H1 (cell line): ENCODE measurements at regions not wholly inside any gene's neighbourhood (a gene's known extent, or its start where the extent isn't known, plus 50 kb on each side); places are given as distances from the start of the nearest gene placed in this dataset.

ENCODE experiments used
- BRCA1 ChIP-seq: IDR thresholded peaks from 2 replicates; pipeline ENCODE4 v1.6.1; 2012; ENCODE audit warnings: low read depth, low read length, improper control_type of control experiment
- CEBPB ChIP-seq: IDR thresholded peaks from 2 replicates; pipeline ENCODE4 v1.6.1; 2012; ENCODE audit warnings: low read depth, low read length
- FOSL1 ChIP-seq: IDR thresholded peaks from 2 replicates; pipeline ENCODE4 v1.6.1; 2011; ENCODE audit warnings: mild to moderate bottlenecking, low read depth, low read length, moderate library complexity; ENCODE audit not compliant: insufficient read depth
- SAP30 ChIP-seq: fragments of 300-600 bp; sonication (generic); IDR thresholded peaks from 2 replicates; pipeline ENCODE4 v1.7.1; 2012; ENCODE audit warnings: low read length, moderate library complexity, mild to moderate bottlenecking, inconsistent platforms; ENCODE audit not compliant: insufficient read depth, insufficient replicate concordance
- SP2 ChIP-seq: IDR thresholded peaks from 2 replicates; pipeline ENCODE4 v1.6.1; 2012; ENCODE audit warnings: mild to moderate bottlenecking, low read length, inconsistent platforms
- ZNF274 ChIP-seq: IDR thresholded peaks from 2 replicates; pipeline ENCODE4 v1.7.0; 2012; ENCODE audit warnings: low read length, borderline replicate concordance; ENCODE audit errors: extremely low read depth

- TF ChIP-seq ZNF274 (no peak), BRCA1 (no peak), SP2 (no peak), SAP30 (no peak), CEBPB (no peak), FOSL1 (no peak)
- TF ChIP-seq, all 59 proteins: peak for 0
These were observed 164.6 kb downstream of the TNFSF13B start (continued) for GRCh38 chr13:108433976-108434755.
